Peyer's patch (tissue), 4 donors: ENCODE measurements at regions not wholly inside any gene's neighbourhood (a gene's known extent, or its start where the extent isn't known, plus 50 kb on each side); places are given as distances from the start of the nearest gene placed in this dataset.

Source experiments
- DNase-seq, 3 donors: peaks; one replicate each; pipeline ENCODE4 v3.0.0-alpha.2; 2017 to 2019
- H3K27ac ChIP-seq, 4 donors: fragments of 200-600 bp; sonication (generic); one replicate each; pipeline ENCODE4 v1.5.1; 2016 to 2019
- H3K27me3 ChIP-seq, 2 donors: fragments of 200-600 bp; sonication (generic); one replicate each; pipeline ENCODE4 v1.5.1; 2019
- H3K36me3 ChIP-seq, 3 donors: fragments of 200-600 bp; sonication (generic); one replicate each; pipeline ENCODE4 v1.5.1; 2016 to 2019
- H3K4me1 ChIP-seq, 4 donors: fragments of 200-600 bp; sonication (generic); one replicate each; pipeline ENCODE4 v1.5.1; 2016 to 2019
- H3K4me3 ChIP-seq, 4 donors: fragments of 200-600 bp; sonication (generic); 1 replicate in 3 of 4; 2 replicates in 1 of 4; pipeline ENCODE4 v1.5.1; 2016 to 2019; ENCODE audit warnings: mild to moderate bottlenecking in 1 of 4
- H3K9me3 ChIP-seq, 4 donors: fragments of 200-600 bp; sonication (generic); one replicate each; pipeline ENCODE4 v1.5.1; 2016 to 2019; ENCODE audit warnings: mild to moderate bottlenecking in 1 of 4
- CTCF ChIP-seq, 6 experiments: fragments of 450-650 bp in 4 of 6; fragments of 200-600 bp in 2 of 6; sonication (generic) in 1 of 6; IDR thresholded peaks; one replicate each; pipeline ENCODE4 v1.5.1; 2017 to 2019; ENCODE audit warnings: antibody characterized with exemption in 6 of 6, mild to moderate bottlenecking in 3 of 6, moderate library complexity in 1 of 6
- POLR2A ChIP-seq, 2 donors: fragments of 450-650 bp; IDR thresholded peaks; one replicate each; pipeline ENCODE4 v1.5.1; 2017; ENCODE audit warnings: antibody characterized with exemption in 2 of 2, mild to moderate bottlenecking in 2 of 2, moderate library complexity in 2 of 2

- no peaks in the 10 kb centered on the region for H3K36me3 ChIP-seq
- no peaks in the 10 kb centered on the region for H3K27me3 ChIP-seq
- DNase-seq: no peak
- peaks cover 0 to 4% (median 0%) of the 10 kb centered on the region in 4 donors for H3K9me3 ChIP-seq
- H3K4me1 ChIP-seq: no peaks in the 10 kb centered on the region
- no peak overlapping the region for H3K4me3 ChIP-seq
- TF ChIP-seq CTCF (IDR thresholded peaks at IDR 0.05) (no peak), POLR2A (IDR thresholded peaks at IDR 0.05) (no peak)
- H3K27ac ChIP-seq: no peak overlapping the region
Measured at GRCh38 chr18:28826107-28826506, 649.2 kb upstream of the CDH2 start.

- peaks cover 0 to 4% (median 0%) of the 10 kb centered on the region in 4 donors for H3K9me3 ChIP-seq
- H3K4me3 ChIP-seq: no peak overlapping the region
- no peak for TF ChIP-seq POLR2A (IDR thresholded peaks at IDR 0.05)
- no peak for TF ChIP-seq CTCF (IDR thresholded peaks at IDR 0.05)
- H3K27ac ChIP-seq: no peak overlapping the region
- DNase-seq: no peak
- no peaks in the 10 kb centered on the region for H3K4me1 ChIP-seq
- H3K27me3 ChIP-seq: no peaks in the 10 kb centered on the region
- H3K36me3 ChIP-seq: no peaks in the 10 kb centered on the region
Measured at GRCh38 chr18:28824183-28824574, 647.2 kb upstream of the CDH2 start.

GRCh38 chr18:28823506-28824182 lies 646.7 kb upstream of the CDH2 start:
- H3K27me3 ChIP-seq: no peaks in the 10 kb centered on the region
- TF ChIP-seq CTCF (IDR thresholded peaks at IDR 0.05): no peak
- no peak for TF ChIP-seq POLR2A (IDR thresholded peaks at IDR 0.05)
- no peak for DNase-seq

GRCh38 chr18:28820353-28820752 lies 643.4 kb upstream of the CDH2 start:
- no peaks in the 10 kb centered on the region for H3K36me3 ChIP-seq
- no peaks in the 10 kb centered on the region for H3K4me1 ChIP-seq
- no peaks in the 10 kb centered on the region for H3K27me3 ChIP-seq
- no peak for DNase-seq
- no peak overlapping the region for H3K27ac ChIP-seq
- TF ChIP-seq CTCF (IDR thresholded peaks at IDR 0.05): no peak
- TF ChIP-seq POLR2A (IDR thresholded peaks at IDR 0.05): no peak
- no peak overlapping the region for H3K4me3 ChIP-seq
- peaks cover 0 to 4% (median 0%) of the 10 kb centered on the region in 4 donors for H3K9me3 ChIP-seq

More at GRCh38 chr18:28823506-28824182, 646.7 kb upstream of the CDH2 start:
- no peak overlapping the region for H3K27ac ChIP-seq
- H3K4me3 ChIP-seq: no peak overlapping the region
- H3K9me3 ChIP-seq: peaks cover 0 to 4% (median 0%) of the 10 kb centered on the region in 4 donors
- no peaks in the 10 kb centered on the region for H3K36me3 ChIP-seq
- no peaks in the 10 kb centered on the region for H3K4me1 ChIP-seq

- no peak overlapping the region for H3K4me3 ChIP-seq
- TF ChIP-seq CTCF (IDR thresholded peaks at IDR 0.05) (no peak), POLR2A (IDR thresholded peaks at IDR 0.05) (no peak)
- no peaks in the 10 kb centered on the region for H3K4me1 ChIP-seq
- H3K27me3 ChIP-seq: no peaks in the 10 kb centered on the region
- no peaks in the 10 kb centered on the region for H3K36me3 ChIP-seq
- no peaks in the 10 kb centered on the region for H3K9me3 ChIP-seq
- DNase-seq: no peak
- no peak overlapping the region for H3K27ac ChIP-seq
Measured at GRCh38 chr18:28816155-28816554, 639.2 kb upstream of the CDH2 start.
